ENCODE measurements at regions not wholly inside any gene's neighbourhood (a gene's known extent, or its start where the extent isn't known, plus 50 kb on each side); places are given as distances from the start of the nearest gene placed in this dataset.
A peak's percentile ranks its signal among the peaks of the same experiment; 100 is the strongest.

GRCh38 chr5:36435516-36435915 lies 133.8 kb upstream of the RANBP3L start:
- H3K4me1 Mint-ChIP-seq (ENCODE audit: low read depth, unreplicated experiment): peaks cover 23% of the 10 kb centered on the region
- H3K4me3 Mint-ChIP-seq (ENCODE audit: unreplicated experiment): no peak overlapping the region
- CTCF ChIA-PET: no interaction called here
- no peaks in the 10 kb centered on the region for H3K36me3 ChIP-seq (ENCODE audit: control insufficient read depth, insufficient read depth, low read length)
- H3K27me3 Mint-ChIP-seq (ENCODE audit: insufficient read depth, unreplicated experiment): no peaks in the 10 kb centered on the region
- BruUV-seq (replicated peaks): no TSS peak
- no peaks in the 10 kb centered on the region for H3K36me3 Mint-ChIP-seq (ENCODE audit: insufficient read depth, unreplicated experiment)
- DNase-seq: no peak
- no peaks in the 10 kb centered on the region for H3K9me3 ChIP-seq
- POLR2A ChIA-PET: no interaction called here
- no peak overlapping the region for H3K4me3 ChIP-seq (ENCODE audit: low read depth, low read length)
- no peaks in the 10 kb centered on the region for H3K27me3 ChIP-seq (replicated peaks; ENCODE audit: control insufficient read depth, insufficient read depth, low read length)
- H3K27ac Mint-ChIP-seq (ENCODE audit: unreplicated experiment): peak overlapping the region; percentile 75
- TF ChIP-seq, protein P1, sequence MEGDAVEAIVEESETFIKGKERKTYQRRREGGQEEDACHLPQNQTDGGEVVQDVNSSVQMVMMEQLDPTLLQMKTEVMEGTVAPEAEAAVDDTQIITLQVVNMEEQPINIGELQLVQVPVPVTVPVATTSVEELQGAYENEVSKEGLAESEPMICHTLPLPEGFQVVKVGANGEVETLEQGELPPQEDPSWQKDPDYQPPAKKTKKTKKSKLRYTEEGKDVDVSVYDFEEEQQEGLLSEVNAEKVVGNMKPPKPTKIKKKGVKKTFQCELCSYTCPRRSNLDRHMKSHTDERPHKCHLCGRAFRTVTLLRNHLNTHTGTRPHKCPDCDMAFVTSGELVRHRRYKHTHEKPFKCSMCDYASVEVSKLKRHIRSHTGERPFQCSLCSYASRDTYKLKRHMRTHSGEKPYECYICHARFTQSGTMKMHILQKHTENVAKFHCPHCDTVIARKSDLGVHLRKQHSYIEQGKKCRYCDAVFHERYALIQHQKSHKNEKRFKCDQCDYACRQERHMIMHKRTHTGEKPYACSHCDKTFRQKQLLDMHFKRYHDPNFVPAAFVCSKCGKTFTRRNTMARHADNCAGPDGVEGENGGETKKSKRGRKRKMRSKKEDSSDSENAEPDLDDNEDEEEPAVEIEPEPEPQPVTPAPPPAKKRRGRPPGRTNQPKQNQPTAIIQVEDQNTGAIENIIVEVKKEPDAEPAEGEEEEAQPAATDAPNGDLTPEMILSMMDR (IDR thresholded peaks at IDR 0.05; ENCODE audit: insufficient read depth in 1 of 2, low read depth in 1 of 2, low read length in 1 of 2, severe bottlenecking in 1 of 2, unreplicated experiment in 1 of 2): no peak
- H3K4me1 ChIP-seq: peaks cover 33% of the 10 kb centered on the region
- intact Hi-C loops (cut with micrococcal nuclease; ENCODE audit: unreplicated experiment): no loop called here
- peaks cover 21% of the 10 kb centered on the region for H3K9me3 Mint-ChIP-seq (ENCODE audit: unreplicated experiment)

DNA sequence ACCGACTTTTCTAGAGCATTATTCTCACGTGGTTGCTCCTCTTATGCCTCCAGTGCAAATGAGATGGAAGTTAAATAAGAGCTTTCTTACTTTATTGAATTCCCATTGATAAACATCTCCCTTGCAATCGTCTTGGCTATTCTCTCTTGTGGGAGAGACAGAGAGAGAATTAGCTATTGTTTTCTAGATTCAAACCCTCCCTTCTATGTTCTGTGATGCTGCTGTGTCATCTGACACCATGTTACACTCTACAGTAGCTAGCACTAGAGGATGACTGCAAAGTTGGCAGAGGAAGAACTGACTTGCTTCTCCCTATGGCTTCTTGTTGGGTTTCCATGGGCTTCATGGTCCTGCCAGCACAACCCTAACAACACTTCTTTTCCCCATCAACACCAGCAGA lies 134.6 kb upstream of the RANBP3L start:
- H3K4me3 ChIP-seq (ENCODE audit: low read depth, low read length): no peak overlapping the region
- H3K9me3 ChIP-seq: no peaks in the 10 kb centered on the region
- peaks cover 29% of the 10 kb centered on the region for H3K4me1 Mint-ChIP-seq (ENCODE audit: low read depth, unreplicated experiment)
- H3K9me3 Mint-ChIP-seq (ENCODE audit: unreplicated experiment): peaks cover 17% of the 10 kb centered on the region
- TF ChIP-seq, protein P1 (IDR thresholded peaks at IDR 0.05; ENCODE audit: insufficient read depth in 1 of 2, low read depth in 1 of 2, low read length in 1 of 2, severe bottlenecking in 1 of 2, unreplicated experiment in 1 of 2): no peak
- DNase-seq: no peak
- H3K27me3 Mint-ChIP-seq (ENCODE audit: insufficient read depth, unreplicated experiment): no peaks in the 10 kb centered on the region
- peaks cover 41% of the 10 kb centered on the region for H3K4me1 ChIP-seq
- no peak overlapping the region for H3K4me3 Mint-ChIP-seq (ENCODE audit: unreplicated experiment)
- POLR2A ChIA-PET: no interaction called here
- no peaks in the 10 kb centered on the region for H3K27me3 ChIP-seq (replicated peaks; ENCODE audit: control insufficient read depth, insufficient read depth, low read length)
- peak overlapping the region; percentile 75 for H3K27ac Mint-ChIP-seq (ENCODE audit: unreplicated experiment)
- BruUV-seq (replicated peaks): no TSS peak
- intact Hi-C loops (cut with micrococcal nuclease; ENCODE audit: unreplicated experiment): no loop called here
- H3K36me3 ChIP-seq (ENCODE audit: control insufficient read depth, insufficient read depth, low read length): no peaks in the 10 kb centered on the region
- H3K36me3 Mint-ChIP-seq (ENCODE audit: insufficient read depth, unreplicated experiment): no peaks in the 10 kb centered on the region
- CTCF ChIA-PET: no interaction called here

- H3K27me3 Mint-ChIP-seq (ENCODE audit: insufficient read depth, unreplicated experiment): no peaks in the 10 kb centered on the region
- POLR2A ChIA-PET: no interaction called here
- Histone ChIP-seq H3K4me1 (peaks cover 64% of the 10 kb centered on the region), H3K9me3 (no peaks in the 10 kb centered on the region; the same call in 1 of the 2 replicates), H3K36me3 (ENCODE audit: control insufficient read depth, insufficient read depth, low read length) (no peaks in the 10 kb centered on the region), H3K27me3 (replicated peaks; ENCODE audit: control insufficient read depth, insufficient read depth, low read length) (no peaks in the 10 kb centered on the region), H3K4me3 (ENCODE audit: low read depth, low read length) (no peak overlapping the region)
- H3K4me1 Mint-ChIP-seq (ENCODE audit: low read depth, unreplicated experiment): peaks cover 44% of the 10 kb centered on the region
- CTCF ChIA-PET: interaction anchor here (1.5 kb wide), 1 partner anchor 21 kb away, joined by 3 read pairs; no protein-coding TSS in a partner anchor
- intact Hi-C loops (cut with micrococcal nuclease; ENCODE audit: unreplicated experiment): no loop called here
- BruUV-seq (replicated peaks): no TSS peak
- peaks cover 14% of the 10 kb centered on the region for H3K36me3 Mint-ChIP-seq (ENCODE audit: insufficient read depth, unreplicated experiment)
- H3K27ac Mint-ChIP-seq (ENCODE audit: unreplicated experiment): peak overlapping the region; percentile 0
- TF ChIP-seq, protein P1 (IDR thresholded peaks at IDR 0.05; ENCODE audit: insufficient read depth in 1 of 2, low read depth in 1 of 2, low read length in 1 of 2, severe bottlenecking in 1 of 2, unreplicated experiment in 1 of 2): no peak
- peaks cover 27% of the 10 kb centered on the region for H3K9me3 Mint-ChIP-seq (ENCODE audit: unreplicated experiment)
- H3K4me3 Mint-ChIP-seq (ENCODE audit: unreplicated experiment): no peak overlapping the region
- DNase-seq: no peak
These were observed 137.3 kb upstream of the RANBP3L start for GRCh38 chr5:36438765-36439561.

Measured in Caco-2 (cell line).